Activated naive CD4-positive, alpha-beta T cell treated with anti-CD3 and anti-CD28 coated beads, Interleukin-2, amount 50 U/mL, for 72 hours (primary cell): ENCODE measurements at regions not wholly inside any gene's neighbourhood (a gene's known extent, or its start where the extent isn't known, plus 50 kb on each side); places are given as distances from the start of the nearest gene placed in this dataset.
"Not testable (repeated sequence)": the region's sequence is repeated elsewhere in the genome, so short reads cannot be mapped to it uniquely, and the experiment has no call there.

Experiments
- ATAC-seq, 2 donors: fragments of 150-1000 bp; cut with Tn5 transposase; 2 replicates each; pipeline ENCODE4 v1.10.0; 2021; ENCODE audit warnings: mild to moderate bottlenecking in 2 of 2, moderate library complexity in 2 of 2
- DNase-seq, 2 donors: peaks; one replicate each; pipeline ENCODE4 v3.0.0; 2021 to 2022; ENCODE audit warnings: low spot score in 2 of 2
- H3K27ac Mint-ChIP-seq, 2 donors: one replicate each; pipeline ENCODE4 v1.8.0; 2022; ENCODE audit warnings: mild to moderate bottlenecking in 2 of 2, mixed read lengths in 2 of 2
- H3K36me3 Mint-ChIP-seq, 2 donors: one replicate each; pipeline ENCODE4 v1.8.0; 2022; ENCODE audit warnings: mixed read lengths in 2 of 2
- H3K9me3 Mint-ChIP-seq, 2 donors: one replicate each; pipeline ENCODE4 v1.8.0; 2022; ENCODE audit warnings: mixed read lengths in 2 of 2

DNA sequence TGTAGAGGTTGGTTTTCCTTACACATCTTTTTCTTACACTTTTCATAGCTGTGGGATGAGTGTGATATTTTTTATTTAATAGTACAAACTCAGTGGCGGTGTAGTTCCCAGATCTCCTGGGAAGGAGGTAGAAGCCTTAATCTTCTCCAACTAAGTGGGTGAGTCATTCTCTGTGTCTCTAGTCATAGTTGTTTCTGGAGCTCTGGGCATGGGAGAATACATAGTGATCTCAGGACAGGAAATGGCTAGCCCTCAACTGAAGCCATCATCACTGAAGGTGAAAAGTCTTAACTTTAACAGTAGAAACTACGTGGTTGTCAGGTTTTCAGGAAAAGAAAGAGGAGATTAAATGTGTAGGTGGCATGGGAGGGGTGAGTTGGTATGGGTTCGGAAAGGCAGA, 319.4 kb upstream of the FZD8 start:
- Mint-ChIP-seq H3K36me3 (peaks cover 7 to 8% of the 10 kb centered on the region in 2 donors), H3K9me3 (peaks cover 16 to 17% of the 10 kb centered on the region in 2 donors), H3K27ac (no peak overlapping the region)
- DNase-seq = no peak
- ATAC-seq = no peak

DNA sequence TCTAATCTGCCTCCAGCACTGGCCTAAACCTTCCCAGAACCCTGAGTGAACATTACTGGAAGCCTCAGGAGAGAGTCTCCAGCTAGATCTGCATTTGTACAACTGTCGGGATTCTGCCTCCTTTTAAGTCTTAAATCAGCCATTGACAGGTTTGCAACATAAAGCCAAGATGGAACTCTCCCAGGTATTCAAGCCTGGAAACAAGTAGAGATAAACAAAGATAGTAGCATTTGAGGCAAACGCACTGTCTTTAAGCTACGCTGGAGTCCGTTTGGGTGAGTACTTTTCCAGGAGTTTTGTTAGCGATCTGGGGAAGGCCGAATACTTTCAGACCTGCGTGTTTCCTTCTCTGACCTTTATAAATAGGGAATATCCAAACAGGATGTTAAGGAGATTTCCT, 317.2 kb upstream of the FZD8 start:
- no peak for DNase-seq
- Mint-ChIP-seq H3K27ac (no peak overlapping the region), H3K9me3 (peaks cover 4 to 9% of the 10 kb centered on the region in 2 donors), H3K36me3 (no peaks in the 10 kb centered on the region)
- no peak for ATAC-seq

DNA sequence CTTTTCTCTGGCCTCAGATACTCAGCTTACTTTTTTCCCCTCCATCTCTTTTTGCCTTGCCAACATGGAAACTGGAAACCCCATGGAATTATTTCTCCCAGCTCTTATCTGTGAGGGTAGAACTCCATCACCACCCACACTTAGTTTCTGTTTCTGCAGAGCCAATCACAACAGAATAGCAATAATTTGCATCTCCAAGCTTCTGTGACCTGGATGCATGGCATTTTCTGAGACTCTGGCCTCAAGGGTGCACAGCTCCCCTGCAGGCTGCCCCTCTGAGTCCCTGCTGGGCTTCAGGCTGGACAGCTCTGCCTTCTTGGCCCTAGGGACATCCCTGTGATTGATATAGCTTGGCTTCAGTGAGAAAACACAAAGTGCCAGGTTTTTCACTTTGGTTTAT, 316.5 kb upstream of the FZD8 start:
- H3K27ac Mint-ChIP-seq, ATAC-seq, H3K36me3 Mint-ChIP-seq, DNase-seq: not testable (repeated sequence)
- peaks cover 4 to 12% of the 10 kb centered on the region in 2 donors for H3K9me3 Mint-ChIP-seq

DNA sequence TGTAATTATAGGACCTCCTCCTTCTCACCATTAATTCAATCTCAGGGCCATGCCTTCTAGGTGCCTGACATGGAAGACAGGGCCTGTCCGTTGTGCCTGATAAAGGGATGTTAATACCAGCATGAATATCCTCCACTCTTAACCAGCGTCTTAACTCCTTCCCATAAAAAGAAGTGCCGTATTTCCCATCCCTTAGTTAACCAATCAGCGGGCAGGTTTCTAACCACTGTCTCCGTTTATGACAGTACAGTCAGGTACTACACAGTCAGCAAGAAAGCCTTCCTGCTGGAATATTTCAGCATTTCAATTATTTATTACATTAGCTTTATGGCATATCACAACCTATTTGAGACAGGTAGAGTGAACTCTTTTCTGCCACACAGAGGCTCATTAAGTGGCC, 308.6 kb upstream of the FZD8 start:
- Mint-ChIP-seq H3K27ac (no peak overlapping the region), H3K9me3 (peaks cover 0 to 4% of the 10 kb centered on the region in 2 donors), H3K36me3 (no peaks in the 10 kb centered on the region)
- ATAC-seq = no peak
- no peak for DNase-seq

DNA sequence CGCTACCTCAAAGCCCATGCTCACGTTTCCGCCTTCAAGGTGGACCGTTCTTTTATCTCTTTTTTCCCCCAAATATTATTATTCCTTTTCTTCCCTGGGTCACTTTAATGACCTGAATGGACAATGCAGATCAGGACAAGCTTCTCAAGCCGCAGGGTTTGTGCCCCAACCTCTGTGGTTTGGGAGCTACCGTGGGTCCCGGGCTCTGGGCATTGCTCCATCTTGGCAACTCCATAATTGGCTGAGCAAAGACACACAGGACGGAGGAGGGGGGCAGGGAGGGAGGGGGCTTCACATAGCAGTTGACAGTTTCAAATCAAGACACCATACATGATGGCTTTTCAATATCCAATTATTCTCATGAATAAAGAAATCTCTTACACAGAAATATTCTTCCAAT, 308.1 kb upstream of the FZD8 start:
- DNase-seq (no peak), ATAC-seq (no peak)
- Mint-ChIP-seq H3K9me3 (peaks cover 0 to 4% of the 10 kb centered on the region in 2 donors), H3K27ac (no peak overlapping the region), H3K36me3 (no peaks in the 10 kb centered on the region)

DNA sequence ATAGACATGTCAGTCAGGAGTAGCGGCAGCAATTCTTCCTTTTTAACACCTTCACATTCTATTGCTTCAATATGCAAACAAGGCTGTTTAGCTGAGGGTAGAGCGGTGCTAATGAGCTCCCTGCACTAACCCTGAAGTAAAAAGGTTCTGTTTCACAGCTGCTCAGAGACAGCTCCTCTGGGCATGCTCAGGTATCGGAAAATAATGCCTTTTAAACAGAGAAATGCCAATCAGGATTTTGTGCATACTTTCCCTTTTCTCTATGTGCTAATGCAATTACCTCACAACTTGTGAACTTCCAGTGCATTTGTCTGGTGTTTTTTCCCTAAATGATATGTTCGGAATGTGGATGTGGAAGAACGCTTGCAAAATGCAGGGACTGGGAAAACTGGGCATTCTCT, 307.7 kb upstream of the FZD8 start:
- Mint-ChIP-seq H3K36me3 (no peaks in the 10 kb centered on the region), H3K27ac (no peak overlapping the region), H3K9me3 (peaks cover 0 to 4% of the 10 kb centered on the region in 2 donors)
- ATAC-seq (no peak), DNase-seq (no peak)

DNA sequence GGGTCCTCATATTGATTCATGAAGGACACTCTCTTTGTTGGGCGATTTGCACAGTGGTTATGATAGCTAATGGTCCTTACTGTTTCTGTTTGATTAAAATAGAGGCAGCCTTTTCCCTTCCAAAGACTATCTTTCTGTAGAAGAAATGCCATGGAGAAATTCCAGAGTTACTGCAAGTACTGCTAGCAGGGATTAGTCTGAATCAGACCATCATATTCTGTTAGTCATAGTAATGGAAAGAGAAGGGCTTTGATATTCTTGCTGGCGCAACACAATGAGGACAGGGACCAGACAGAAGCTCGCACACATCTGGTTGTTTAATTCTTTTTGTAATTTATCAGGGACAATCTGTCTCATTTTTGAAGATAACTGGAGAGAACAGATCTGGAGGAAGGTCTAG, 304.5 kb upstream of the FZD8 start:
- H3K27ac Mint-ChIP-seq = no peak overlapping the region
- peaks cover 4% of the 10 kb centered on the region in 2 donors for H3K9me3 Mint-ChIP-seq
- no peaks in the 10 kb centered on the region for H3K36me3 Mint-ChIP-seq
- ATAC-seq (no peak), DNase-seq (no peak)

DNA sequence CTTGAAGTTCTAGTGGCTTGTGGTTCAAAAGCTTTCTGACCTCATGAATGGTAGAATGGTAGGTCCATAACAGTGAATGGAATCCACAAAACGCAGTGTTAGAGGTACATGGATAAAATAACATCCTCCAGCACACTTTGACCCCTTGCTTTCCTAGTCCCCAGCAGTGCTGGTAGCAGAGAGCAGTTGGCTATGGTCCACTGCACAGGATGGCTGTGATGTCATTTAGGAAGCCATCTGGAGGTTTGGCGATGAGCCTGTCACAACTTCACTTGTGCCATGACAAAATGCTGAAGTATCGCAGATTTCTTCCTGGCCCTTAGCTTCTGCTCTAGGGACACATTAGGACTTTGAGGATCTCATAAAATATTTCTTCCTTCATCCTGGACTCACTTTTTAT, 300.0 kb upstream of the FZD8 start:
- Mint-ChIP-seq H3K9me3 (peaks cover 4% of the 10 kb centered on the region in 2 donors), H3K36me3 (no peaks in the 10 kb centered on the region), H3K27ac (no peak overlapping the region)
- no peak for ATAC-seq
- no peak for DNase-seq

DNA sequence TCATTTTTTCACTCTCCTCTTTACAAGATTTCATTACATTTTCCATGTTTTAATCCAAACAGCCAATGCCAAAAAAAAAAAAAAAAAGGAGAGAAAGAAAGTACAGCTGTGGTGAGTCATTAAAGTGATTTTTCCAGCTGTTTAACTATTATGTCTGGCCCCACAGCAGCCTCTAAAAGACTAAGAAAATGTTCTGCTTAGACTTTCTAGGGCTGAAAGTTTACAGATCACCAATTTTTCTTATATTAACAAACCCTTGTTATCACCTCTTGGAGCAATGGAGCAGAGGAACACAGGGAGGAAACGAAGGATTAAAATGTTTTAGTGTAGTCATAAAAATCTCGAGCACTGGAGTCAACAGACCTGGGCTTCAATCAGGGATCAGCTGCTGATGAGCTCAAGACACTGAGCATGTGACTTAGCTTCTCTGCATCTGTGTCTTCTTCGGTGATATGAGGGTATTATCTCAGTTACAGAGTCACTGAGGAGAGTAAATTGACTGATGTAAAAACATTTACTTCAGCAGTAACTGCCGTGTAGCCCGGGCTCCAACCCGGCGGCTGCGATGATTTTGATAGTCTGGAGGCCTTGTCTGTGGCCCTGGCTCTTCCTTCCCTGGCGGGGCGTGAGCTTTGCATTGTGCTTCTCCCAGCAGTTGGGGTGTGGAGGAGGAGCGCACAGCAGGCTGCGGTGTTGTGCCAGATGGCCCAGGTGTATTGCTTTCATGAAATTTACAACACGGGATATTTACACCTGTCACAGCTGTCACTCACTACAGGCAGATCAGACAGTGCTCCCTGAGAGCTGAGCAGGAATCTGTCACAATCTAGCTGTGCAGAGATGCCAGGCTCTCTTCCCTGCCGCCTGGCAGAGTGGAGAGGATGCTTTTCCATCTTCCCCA, 298.3 kb upstream of the FZD8 start:
- DNase-seq (no peak), ATAC-seq (no peak)
- H3K27ac Mint-ChIP-seq = no peak overlapping the region
- H3K9me3 Mint-ChIP-seq = peaks cover 4% of the 10 kb centered on the region in 2 donors
- no peaks in the 10 kb centered on the region for H3K36me3 Mint-ChIP-seq

DNA sequence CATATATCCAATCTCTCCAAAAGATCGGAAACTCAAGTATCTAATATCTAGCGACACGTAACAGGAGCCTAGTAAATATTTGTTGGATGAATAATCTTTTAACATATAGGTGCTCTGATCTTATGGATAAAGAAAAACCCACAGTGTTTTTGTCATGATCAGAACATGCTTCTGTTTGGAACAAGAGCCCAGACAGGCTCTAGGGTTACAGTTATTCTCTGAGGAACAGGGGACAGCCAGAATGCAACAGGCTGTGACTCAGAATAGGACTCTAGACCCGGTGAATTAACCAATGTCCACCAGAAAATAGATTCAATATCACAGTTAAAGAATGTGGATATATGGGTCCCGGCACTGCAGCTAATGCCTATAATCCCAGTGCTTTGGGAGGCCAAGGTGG, 296.1 kb upstream of the FZD8 start:
- H3K9me3 Mint-ChIP-seq = no peaks in the 10 kb centered on the region
- no peak for ATAC-seq

DNA sequence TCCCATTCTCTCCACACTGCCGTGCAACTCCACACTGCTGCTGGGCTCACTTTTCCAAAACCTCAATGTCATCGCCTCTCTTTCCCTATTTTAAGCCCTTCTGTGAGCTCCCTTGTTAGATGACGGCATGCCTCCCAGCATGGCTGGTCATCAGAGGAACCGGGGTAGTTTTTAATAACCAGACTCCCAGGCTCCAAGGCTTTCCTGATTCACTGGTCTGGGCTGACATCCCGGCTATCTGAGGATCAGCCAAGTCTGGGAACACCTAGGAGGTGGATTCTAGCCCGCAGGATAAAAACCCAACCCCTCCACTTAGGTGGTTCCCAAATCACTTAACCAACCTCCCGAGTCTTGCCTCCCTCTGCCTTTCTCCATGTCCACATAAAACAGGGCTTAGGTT, 295.4 kb upstream of the FZD8 start:
- H3K9me3 Mint-ChIP-seq = no peaks in the 10 kb centered on the region
- no peak overlapping the region for H3K27ac Mint-ChIP-seq
- DNase-seq = no peak
- no peaks in the 10 kb centered on the region for H3K36me3 Mint-ChIP-seq
- no peak for ATAC-seq

More for the DNA sequence above, 296.1 kb upstream of the FZD8 start:
- Mint-ChIP-seq H3K36me3 (no peaks in the 10 kb centered on the region), H3K27ac (no peak overlapping the region)
- no peak for DNase-seq

DNA sequence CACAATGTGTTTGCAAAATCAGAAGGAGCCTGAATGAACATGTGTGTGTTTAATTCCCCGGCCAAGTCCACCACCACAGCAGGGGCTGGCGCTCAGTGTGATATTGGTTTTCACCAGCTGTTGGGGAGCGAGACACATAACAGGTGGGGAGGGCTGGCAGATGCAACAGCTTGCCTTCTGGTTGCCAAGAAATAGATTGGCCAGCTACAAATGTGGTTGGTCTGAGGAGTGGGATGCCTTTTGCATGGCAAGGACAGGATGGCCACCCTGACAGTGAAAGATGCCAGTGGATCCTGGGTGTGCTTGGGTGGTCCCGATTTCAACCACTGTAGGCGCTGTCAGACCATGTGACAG, 292.5 kb upstream of the FZD8 start:
- ATAC-seq = no peak
- Mint-ChIP-seq H3K9me3 (peaks cover 3 to 5% of the 10 kb centered on the region in 2 donors), H3K27ac (no peak overlapping the region)

DNA sequence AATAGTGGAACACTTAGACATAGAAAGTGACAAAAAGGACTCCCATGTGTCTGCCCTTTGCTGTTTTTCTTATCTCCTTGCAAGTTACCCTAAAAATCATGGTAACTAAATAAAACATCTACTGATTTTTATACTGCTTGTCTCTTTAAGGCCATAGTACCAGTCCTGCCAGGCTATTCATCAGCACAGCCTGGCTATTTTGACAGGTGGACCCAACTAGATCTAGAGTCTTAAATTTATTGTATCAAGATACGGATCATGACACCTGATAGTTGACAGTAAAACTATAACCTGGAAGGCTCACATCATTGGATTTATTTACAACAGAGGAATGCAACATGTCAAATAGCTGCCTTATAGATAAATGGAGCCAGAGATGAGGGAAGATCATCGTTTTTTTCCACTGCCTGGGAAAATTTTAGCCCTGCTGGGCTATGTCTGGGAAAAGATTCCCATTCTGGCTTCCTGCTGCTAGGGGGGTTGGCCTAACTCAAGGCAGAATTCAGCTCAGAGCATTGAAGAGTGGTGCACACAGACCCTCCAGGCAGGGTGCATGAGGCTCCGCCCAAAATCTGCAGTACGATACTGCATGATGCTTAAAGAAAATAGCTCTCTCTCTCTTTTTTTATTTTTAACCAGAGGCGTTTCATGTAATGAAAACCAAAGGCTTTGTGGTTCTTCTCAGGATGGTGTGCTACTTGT, 292.0 kb upstream of the FZD8 start:
- Mint-ChIP-seq H3K27ac (no peak overlapping the region), H3K36me3 (no peaks in the 10 kb centered on the region), H3K9me3 (peaks cover 3 to 5% of the 10 kb centered on the region in 2 donors)
- ATAC-seq (no peak), DNase-seq (no peak)

More for the DNA sequence above, 292.5 kb upstream of the FZD8 start:
- no peak for DNase-seq
- no peaks in the 10 kb centered on the region for H3K36me3 Mint-ChIP-seq

DNA sequence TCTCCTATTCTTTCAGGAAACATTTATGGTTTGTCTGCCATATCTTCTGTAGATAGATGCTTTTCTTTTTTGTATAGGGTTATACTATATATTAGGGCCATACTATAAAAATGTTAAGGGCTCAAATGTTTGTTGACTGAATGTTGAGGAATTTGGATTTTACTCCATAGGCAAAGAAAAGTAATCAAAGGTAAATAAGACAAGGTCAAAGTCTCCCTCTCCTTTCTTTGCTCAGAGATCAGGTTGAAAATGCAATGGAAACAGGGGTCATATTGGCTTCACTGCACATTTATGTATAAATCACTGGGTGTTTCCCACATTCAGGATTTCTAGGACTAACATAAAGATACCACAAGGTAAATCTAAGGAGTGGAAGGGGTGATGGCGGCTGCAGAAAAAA, 291.4 kb upstream of the FZD8 start:
- peaks cover 3 to 5% of the 10 kb centered on the region in 2 donors for H3K9me3 Mint-ChIP-seq
- DNase-seq (no peak), ATAC-seq (no peak)
- no peaks in the 10 kb centered on the region for H3K36me3 Mint-ChIP-seq
- H3K27ac Mint-ChIP-seq = no peak overlapping the region

DNA sequence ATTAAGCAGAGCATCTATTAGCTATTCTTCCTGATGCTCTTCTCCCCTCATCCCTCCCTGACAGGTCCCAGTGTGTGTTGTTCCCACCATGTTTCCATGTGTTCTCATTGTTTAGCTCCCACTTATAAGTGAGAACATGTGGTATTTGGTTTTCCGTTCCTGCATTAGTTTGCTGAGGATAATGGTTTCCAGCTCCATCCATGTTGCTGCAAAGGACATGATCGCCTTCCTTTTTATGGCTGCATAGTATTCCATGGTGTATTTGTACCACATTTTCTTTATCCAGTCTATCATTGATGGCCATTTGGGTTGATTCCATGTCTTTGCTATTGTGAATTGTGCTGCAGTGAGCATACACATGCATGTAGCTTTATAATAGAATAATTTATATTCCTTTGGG, 287.9 kb upstream of the FZD8 start:
- H3K36me3 Mint-ChIP-seq, ATAC-seq, H3K9me3 Mint-ChIP-seq, H3K27ac Mint-ChIP-seq, DNase-seq: not testable (repeated sequence)

DNA sequence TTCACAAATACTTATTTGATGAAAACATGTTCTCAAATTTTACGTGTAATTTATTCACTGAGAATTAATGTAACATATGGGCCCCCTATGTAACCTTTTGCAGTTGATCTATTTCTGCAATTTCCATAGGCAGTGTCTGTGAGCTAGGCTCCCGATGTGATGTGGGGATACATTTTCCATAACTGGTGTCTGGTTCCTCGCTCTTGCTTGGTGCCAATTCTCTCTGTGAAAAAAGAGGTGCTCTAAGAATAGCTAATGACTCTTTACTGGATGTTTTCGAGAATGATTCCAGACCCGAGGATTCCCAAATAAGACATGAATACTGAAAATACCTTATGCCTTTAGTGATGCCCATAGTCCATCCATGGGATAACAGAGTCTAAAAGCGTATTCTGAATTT, 286.7 kb upstream of the FZD8 start:
- no peak for DNase-seq
- ATAC-seq = no peak
- H3K36me3 Mint-ChIP-seq = no peaks in the 10 kb centered on the region
- H3K9me3 Mint-ChIP-seq = peaks cover 3 to 5% of the 10 kb centered on the region in 2 donors
- H3K27ac Mint-ChIP-seq = no peak overlapping the region

DNA sequence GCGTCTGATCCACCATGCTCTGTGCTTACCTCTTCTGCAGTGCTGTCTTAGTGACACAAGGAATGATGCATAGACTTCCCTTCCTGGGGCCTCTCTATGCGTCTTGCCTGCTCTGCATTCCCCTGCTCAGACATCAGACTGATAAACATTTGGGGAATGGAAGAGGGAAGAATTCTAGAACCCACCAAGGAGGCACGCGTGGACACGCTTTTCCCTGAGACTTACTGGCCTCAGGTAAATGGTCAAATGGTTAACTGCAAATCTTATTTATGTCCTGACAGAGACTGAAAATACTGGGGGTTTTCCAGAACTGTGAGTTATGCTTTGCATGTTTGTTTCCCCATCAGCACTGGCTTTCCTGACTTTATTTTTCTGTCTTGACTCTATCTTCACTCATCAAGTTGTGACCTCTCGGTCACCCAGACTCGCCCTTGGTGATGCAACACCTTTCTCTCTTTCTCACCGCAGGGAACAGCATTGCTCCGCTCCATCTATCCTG, 285.9 kb upstream of the FZD8 start:
- no peak for ATAC-seq
- no peak overlapping the region for H3K27ac Mint-ChIP-seq
- H3K9me3 Mint-ChIP-seq = peaks cover 3 to 5% of the 10 kb centered on the region in 2 donors
- DNase-seq = no peak
- no peaks in the 10 kb centered on the region for H3K36me3 Mint-ChIP-seq
